H9 (cell line): ENCODE measurements at regions not wholly inside any gene's neighbourhood (a gene's known extent, or its start where the extent isn't known, plus 50 kb on each side); places are given as distances from the start of the nearest gene placed in this dataset.
"Not testable (repeated sequence)": the region's sequence is repeated elsewhere in the genome, so short reads cannot be mapped to it uniquely, and the experiment has no call there.

Experiments
- DNase-seq: peaks from one replicate; pipeline ENCODE4 v3.0.0-alpha.2; 2017
- H2AFZ ChIP-seq: one replicate; pipeline ENCODE4 v1.6.1; 2013; ENCODE audit warnings: mild to moderate bottlenecking, low read length, control low read depth, moderate library complexity
- H2AK5ac ChIP-seq: 2 replicates; pipeline ENCODE4 v1.6.1; 2013; ENCODE audit warnings: low read length, control low read depth, mixed read lengths; ENCODE audit not compliant: insufficient read length
- H2BK120ac ChIP-seq: one replicate; pipeline ENCODE4 v1.6.1; 2013; ENCODE audit warnings: low read depth, mild to moderate bottlenecking, low read length, control low read depth, inconsistent platforms; ENCODE audit not compliant: poor library complexity, severe bottlenecking
- H2BK12ac ChIP-seq: 2 replicates; pipeline ENCODE4 v1.6.1; 2013; ENCODE audit warnings: low read length, control low read depth, mixed read lengths, low read depth; ENCODE audit not compliant: insufficient read length
- H2BK15ac ChIP-seq: 2 replicates; pipeline ENCODE4 v1.6.1; 2013; ENCODE audit warnings: low read depth, low read length, control low read depth
- H2BK20ac ChIP-seq: one replicate; pipeline ENCODE4 v1.6.1; 2013; ENCODE audit warnings: low read depth, mild to moderate bottlenecking, low read length, control low read depth, inconsistent platforms; ENCODE audit not compliant: poor library complexity, severe bottlenecking
- H2BK5ac ChIP-seq: 2 replicates; pipeline ENCODE4 v1.6.1; 2013; ENCODE audit warnings: low read length, control low read depth, mixed read lengths; ENCODE audit not compliant: insufficient read length
- H3K14ac ChIP-seq: 2 replicates; pipeline ENCODE4 v1.6.1; 2013; ENCODE audit warnings: low read length, control low read depth; ENCODE audit not compliant: insufficient read depth
- H3K18ac ChIP-seq: 2 replicates; pipeline ENCODE4 v1.6.1; 2013; ENCODE audit warnings: low read depth, mild to moderate bottlenecking, mixed read lengths, low read length, control low read depth; ENCODE audit not compliant: insufficient read length
- H3K23ac ChIP-seq: 2 replicates; pipeline ENCODE4 v1.6.1; 2013; ENCODE audit warnings: low read length, control low read depth, mixed read lengths, low read depth; ENCODE audit not compliant: insufficient read length
- H3K23me2 ChIP-seq: 2 replicates; pipeline ENCODE4 v1.6.1; 2013; ENCODE audit warnings: low read depth, mild to moderate bottlenecking, mixed read lengths, low read length, control low read depth; ENCODE audit not compliant: insufficient read length, poor library complexity, severe bottlenecking
- H3K27ac ChIP-seq: 2 replicates; pipeline ENCODE4 v1.5.1; 2013; ENCODE audit warnings: low read length, control low read depth, mixed read lengths, low read depth; ENCODE audit not compliant: insufficient read length
- H3K27me3 ChIP-seq: 2 replicates; pipeline ENCODE4 v1.6.1; 2013; ENCODE audit warnings: low read length, control low read depth, inconsistent platforms; ENCODE audit not compliant: insufficient read depth
- H3K4ac ChIP-seq: 2 replicates; pipeline ENCODE4 v1.6.1; 2013; ENCODE audit warnings: low read depth, mild to moderate bottlenecking, control low read depth, inconsistent platforms, low read length, moderate library complexity
- H3K4me1 ChIP-seq: 2 replicates; pipeline ENCODE4 v1.6.1; 2013; ENCODE audit warnings: low read length, control low read depth, inconsistent platforms; ENCODE audit not compliant: insufficient read depth
- H3K4me2 ChIP-seq: 2 replicates; pipeline ENCODE4 v1.6.1; 2013; ENCODE audit warnings: low read length, control low read depth, mixed read lengths; ENCODE audit not compliant: insufficient read length, insufficient read depth
- H3K56ac ChIP-seq: 2 replicates; pipeline ENCODE4 v1.6.1; 2013; ENCODE audit warnings: low read depth, mild to moderate bottlenecking, mixed read lengths, low read length, control low read depth; ENCODE audit not compliant: insufficient read length
- H3K79me1 ChIP-seq: 2 replicates; pipeline ENCODE4 v1.6.1; 2013; ENCODE audit warnings: low read depth, mild to moderate bottlenecking, moderate library complexity, low read length, control low read depth, inconsistent platforms; ENCODE audit not compliant: insufficient read depth, poor library complexity, severe bottlenecking
- H3K79me2 ChIP-seq: 2 replicates; pipeline ENCODE4 v1.6.1; 2013; ENCODE audit warnings: low read length, control low read depth, inconsistent platforms; ENCODE audit not compliant: insufficient read depth
- H3K9ac ChIP-seq: 2 replicates; pipeline ENCODE4 v1.6.1; 2013; ENCODE audit warnings: low read length, control low read depth, mixed read lengths; ENCODE audit not compliant: insufficient read length; ENCODE audit errors: extremely low read depth
- H3K9me3 ChIP-seq: one replicate; pipeline ENCODE4 v1.6.1; 2013; ENCODE audit warnings: low read depth, low read length, inconsistent platforms; ENCODE audit not compliant: control insufficient read depth
- H3T11ph ChIP-seq: one replicate; pipeline ENCODE4 v1.6.1; 2013; ENCODE audit warnings: mild to moderate bottlenecking, low read length, control low read depth, inconsistent platforms
- H4K20me1 ChIP-seq: one replicate; pipeline ENCODE4 v1.6.1; 2013; ENCODE audit not compliant: control insufficient read depth, insufficient read length, insufficient read depth
- H4K5ac ChIP-seq: 2 replicates; pipeline ENCODE4 v1.6.1; 2013; ENCODE audit warnings: low read depth, mild to moderate bottlenecking, mixed read lengths, low read length, control low read depth; ENCODE audit not compliant: insufficient read length
- H4K8ac ChIP-seq: replicated peaks from 2 replicates; pipeline ENCODE4 v1.6.1; 2013; ENCODE audit warnings: low read length, control low read depth, mixed read lengths, low read depth; ENCODE audit not compliant: insufficient read length
- H4K91ac ChIP-seq: 2 replicates; pipeline ENCODE4 v1.6.1; 2013; ENCODE audit warnings: low read depth, mild to moderate bottlenecking, moderate library complexity, mixed read lengths, low read length, control low read depth; ENCODE audit not compliant: insufficient read length
- H3K27ac Mint-ChIP-seq, 3 experiments: 2 replicates in 2 of 3; 3 replicates in 1 of 3; pipeline ENCODE4 v1.8.0; 2020 to 2021; ENCODE audit warnings: mixed read lengths in 3 of 3, mild to moderate bottlenecking in 1 of 3, moderate library complexity in 1 of 3
- H3K27me3 Mint-ChIP-seq: 2 replicates; pipeline ENCODE4 v1.8.0; 2021; ENCODE audit warnings: low read depth, mild to moderate bottlenecking, moderate library complexity, mixed read lengths
- H3K36me3 Mint-ChIP-seq, 3 experiments: 2 replicates in 2 of 3; 3 replicates in 1 of 3; pipeline ENCODE4 v1.8.0; 2020 to 2021; ENCODE audit warnings: low read depth in 3 of 3, mixed read lengths in 3 of 3; ENCODE audit not compliant: insufficient read depth in 1 of 3
- H3K4me1 Mint-ChIP-seq, 2 experiments: 2 replicates each; pipeline ENCODE4 v1.8.0; 2020; ENCODE audit warnings: mixed read lengths in 2 of 2
- H3K4me3 Mint-ChIP-seq, 2 experiments: 2 replicates in 1 of 2; 3 replicates in 1 of 2; pipeline ENCODE4 v1.8.0; 2020 to 2021; ENCODE audit warnings: mild to moderate bottlenecking in 2 of 2, mixed read lengths in 2 of 2, moderate library complexity in 1 of 2
- H3K9me3 Mint-ChIP-seq, 2 experiments: 2 replicates in 1 of 2; 3 replicates in 1 of 2; pipeline ENCODE4 v1.8.0; 2020; ENCODE audit warnings: mild to moderate bottlenecking in 2 of 2, mixed read lengths in 2 of 2, moderate library complexity in 1 of 2
- WGBS: extraction: QIAGEN DNeasy Blood & Tissue Kit; methylation state at CpG from one replicate; pipeline ENCODE4 v1.1.7; 2013; ENCODE audit warnings: missing lambda C conversion rate, low lambda C conversion rate, mixed read lengths; ENCODE audit not compliant: insufficient read length; ENCODE audit errors: extremely low coverage; 5-methylcytosine and 5-hydroxymethylcytosine counted together

DNA sequence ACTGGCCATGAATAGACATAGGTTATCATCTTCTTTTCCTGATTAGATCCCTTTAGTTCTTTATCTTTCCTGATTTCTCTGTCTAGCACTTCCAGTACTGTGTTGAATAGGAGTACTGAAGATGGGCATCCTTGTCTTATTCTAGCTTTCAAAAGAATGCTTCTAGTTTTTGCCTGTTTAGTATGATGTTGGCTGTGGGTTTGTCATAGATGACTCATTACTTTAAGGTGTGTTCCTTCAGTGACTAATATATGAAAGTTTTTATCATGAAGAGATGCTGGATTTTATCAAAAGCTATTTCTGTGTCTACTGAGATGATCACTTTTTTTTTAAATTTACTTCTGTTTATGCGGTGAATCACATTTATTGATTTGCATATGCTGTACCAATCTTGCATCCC, 832.3 kb downstream of the PCDH11X start:
- not testable (repeated sequence) for H2BK120ac ChIP-seq, H3K4ac ChIP-seq, H4K91ac ChIP-seq, H3K27me3 Mint-ChIP-seq, H3K23ac ChIP-seq, H2BK15ac ChIP-seq, H4K8ac ChIP-seq, H3K27ac ChIP-seq, H3K9me3 Mint-ChIP-seq, H4K5ac ChIP-seq, H2AK5ac ChIP-seq, H3K14ac ChIP-seq, H3T11ph ChIP-seq, H3K27me3 ChIP-seq, H4K20me1 ChIP-seq, DNase-seq, H3K56ac ChIP-seq, H2BK5ac ChIP-seq, H3K4me1 ChIP-seq, H3K79me1 ChIP-seq, H3K9me3 ChIP-seq, H3K9ac ChIP-seq, H2BK12ac ChIP-seq, H2BK20ac ChIP-seq, H3K23me2 ChIP-seq, H3K36me3 Mint-ChIP-seq, H3K4me3 Mint-ChIP-seq, H3K27ac Mint-ChIP-seq, H3K18ac ChIP-seq, H2AFZ ChIP-seq, H3K4me1 Mint-ChIP-seq, H3K4me2 ChIP-seq, H3K79me2 ChIP-seq
- WGBS, result no CpG with 5 or more reads among the region's 1 CpG

- not testable (repeated sequence) for H3K27ac Mint-ChIP-seq, H3K14ac ChIP-seq, H2AK5ac ChIP-seq, H3K4me2 ChIP-seq, H2BK20ac ChIP-seq, H2BK5ac ChIP-seq, H3K4me3 Mint-ChIP-seq, H4K5ac ChIP-seq, H2BK15ac ChIP-seq, H3K27ac ChIP-seq, H3K4me1 ChIP-seq, H3K27me3 ChIP-seq, H4K91ac ChIP-seq, H3K27me3 Mint-ChIP-seq, H3K18ac ChIP-seq, H2AFZ ChIP-seq, H3T11ph ChIP-seq, DNase-seq, H3K23me2 ChIP-seq, H2BK120ac ChIP-seq, H4K8ac ChIP-seq, H3K23ac ChIP-seq, H3K4me1 Mint-ChIP-seq, H3K36me3 Mint-ChIP-seq, H3K79me2 ChIP-seq, H3K9me3 Mint-ChIP-seq, H4K20me1 ChIP-seq, H3K9ac ChIP-seq, H3K56ac ChIP-seq, H2BK12ac ChIP-seq, H3K4ac ChIP-seq, H3K79me1 ChIP-seq, H3K9me3 ChIP-seq
- no CpG with 5 or more reads among the region's 10 CpGs for WGBS
These were observed 847.5 kb downstream of the PCDH11X start for GRCh38 chrX:92626699-92627098.

DNA sequence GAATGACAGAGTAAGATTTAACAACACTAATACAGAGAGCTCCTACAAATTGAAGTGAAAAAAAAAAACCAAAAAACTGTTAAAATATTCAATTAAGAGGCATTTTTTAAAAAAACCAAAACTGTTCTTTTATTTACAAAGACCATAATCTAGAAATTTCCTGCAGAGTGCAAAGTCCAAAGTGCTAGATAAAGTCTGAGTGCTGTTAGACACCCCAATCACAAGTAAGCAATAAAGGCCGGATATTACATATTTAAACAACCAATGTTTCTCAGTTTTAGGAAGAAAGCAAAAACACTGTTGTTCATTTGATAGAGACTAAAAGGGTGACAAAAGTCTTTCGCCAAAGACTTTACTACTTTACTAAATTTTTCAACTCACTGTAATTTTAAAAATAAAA, 878.4 kb downstream of the PCDH11X start:
- not testable (repeated sequence) for H3K27me3 ChIP-seq, H4K20me1 ChIP-seq, H3K4me1 ChIP-seq, H3K36me3 Mint-ChIP-seq, H2BK12ac ChIP-seq, DNase-seq, H2AFZ ChIP-seq, H3K23me2 ChIP-seq, H2BK15ac ChIP-seq, H3K27me3 Mint-ChIP-seq, H3K79me1 ChIP-seq, H3K9me3 ChIP-seq, H3K27ac Mint-ChIP-seq, H2BK20ac ChIP-seq, H4K8ac ChIP-seq, H3K9me3 Mint-ChIP-seq, H4K91ac ChIP-seq, H3K4me3 Mint-ChIP-seq, H3K27ac ChIP-seq, H3K4me2 ChIP-seq, H3K79me2 ChIP-seq, H3K9ac ChIP-seq, H2BK5ac ChIP-seq, H3K18ac ChIP-seq, H3T11ph ChIP-seq, H2BK120ac ChIP-seq, H3K56ac ChIP-seq, H3K4ac ChIP-seq, H3K4me1 Mint-ChIP-seq, H2AK5ac ChIP-seq, H4K5ac ChIP-seq, H3K23ac ChIP-seq, H3K14ac ChIP-seq
- no CpG with 5 or more reads among the region's 2 CpGs for WGBS
